AG09319 (cell line): ENCODE measurements at regions not wholly inside any gene's neighbourhood (a gene's known extent, or its start where the extent isn't known, plus 50 kb on each side); places are given as distances from the start of the nearest gene placed in this dataset.

Experiments
- DNase-seq: peaks from one replicate; pipeline ENCODE4 v3.0.0-alpha.2; 2010; ENCODE audit warnings: low read depth; ENCODE audit errors: extremely low read depth
- TF ChIP-seq, protein P1 (sequence below): IDR thresholded peaks from 2 replicates; pipeline ENCODE4 v1.5.1; 2011; ENCODE audit warnings: low read depth, mild to moderate bottlenecking, inconsistent platforms, low read length, moderate library complexity

DNA sequence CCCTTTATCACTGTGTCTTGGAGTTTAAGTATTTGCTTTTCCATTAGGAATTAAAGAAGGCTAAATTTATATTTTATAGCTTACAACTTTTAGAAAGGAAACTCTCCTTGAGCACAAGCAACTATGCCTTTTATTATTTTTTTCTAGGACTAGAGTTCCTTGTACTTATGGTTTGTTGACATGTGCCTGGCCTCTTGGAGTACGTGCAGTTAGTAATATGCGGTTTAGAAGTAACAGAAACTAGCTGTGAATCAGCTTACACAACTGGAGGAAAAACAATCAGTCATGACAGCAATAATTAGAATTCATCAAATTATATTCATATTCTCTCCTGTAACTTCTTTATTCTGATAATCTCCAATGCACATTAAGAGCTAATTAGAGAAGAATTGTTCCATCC, 428.7 kb downstream of the AEBP2 start:
- DNase-seq = no peak

DNA sequence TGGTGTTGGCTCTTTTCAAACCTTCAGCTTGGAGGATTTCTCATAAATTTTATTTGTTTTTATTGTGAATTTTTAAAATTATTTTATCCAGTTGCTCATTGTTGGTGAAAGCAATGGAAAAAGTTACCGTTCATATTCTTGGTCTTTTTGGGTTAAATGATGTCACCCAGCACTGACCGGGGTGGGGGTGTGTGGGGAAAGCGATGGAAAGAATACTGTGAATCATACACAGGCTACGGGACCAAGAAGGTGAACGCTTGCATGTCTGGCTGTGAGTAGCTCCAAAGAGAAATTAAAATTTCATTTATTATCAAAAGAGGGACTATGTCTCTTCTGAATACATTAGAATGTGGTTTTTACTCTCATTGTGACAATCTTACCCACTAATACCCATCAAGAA, 430.1 kb downstream of the AEBP2 start:
- DNase-seq = no peak
- TF ChIP-seq, protein P1, sequence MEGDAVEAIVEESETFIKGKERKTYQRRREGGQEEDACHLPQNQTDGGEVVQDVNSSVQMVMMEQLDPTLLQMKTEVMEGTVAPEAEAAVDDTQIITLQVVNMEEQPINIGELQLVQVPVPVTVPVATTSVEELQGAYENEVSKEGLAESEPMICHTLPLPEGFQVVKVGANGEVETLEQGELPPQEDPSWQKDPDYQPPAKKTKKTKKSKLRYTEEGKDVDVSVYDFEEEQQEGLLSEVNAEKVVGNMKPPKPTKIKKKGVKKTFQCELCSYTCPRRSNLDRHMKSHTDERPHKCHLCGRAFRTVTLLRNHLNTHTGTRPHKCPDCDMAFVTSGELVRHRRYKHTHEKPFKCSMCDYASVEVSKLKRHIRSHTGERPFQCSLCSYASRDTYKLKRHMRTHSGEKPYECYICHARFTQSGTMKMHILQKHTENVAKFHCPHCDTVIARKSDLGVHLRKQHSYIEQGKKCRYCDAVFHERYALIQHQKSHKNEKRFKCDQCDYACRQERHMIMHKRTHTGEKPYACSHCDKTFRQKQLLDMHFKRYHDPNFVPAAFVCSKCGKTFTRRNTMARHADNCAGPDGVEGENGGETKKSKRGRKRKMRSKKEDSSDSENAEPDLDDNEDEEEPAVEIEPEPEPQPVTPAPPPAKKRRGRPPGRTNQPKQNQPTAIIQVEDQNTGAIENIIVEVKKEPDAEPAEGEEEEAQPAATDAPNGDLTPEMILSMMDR = no peak

More for the DNA sequence above, 428.7 kb downstream of the AEBP2 start:
- TF ChIP-seq, protein P1 = no peak

DNA sequence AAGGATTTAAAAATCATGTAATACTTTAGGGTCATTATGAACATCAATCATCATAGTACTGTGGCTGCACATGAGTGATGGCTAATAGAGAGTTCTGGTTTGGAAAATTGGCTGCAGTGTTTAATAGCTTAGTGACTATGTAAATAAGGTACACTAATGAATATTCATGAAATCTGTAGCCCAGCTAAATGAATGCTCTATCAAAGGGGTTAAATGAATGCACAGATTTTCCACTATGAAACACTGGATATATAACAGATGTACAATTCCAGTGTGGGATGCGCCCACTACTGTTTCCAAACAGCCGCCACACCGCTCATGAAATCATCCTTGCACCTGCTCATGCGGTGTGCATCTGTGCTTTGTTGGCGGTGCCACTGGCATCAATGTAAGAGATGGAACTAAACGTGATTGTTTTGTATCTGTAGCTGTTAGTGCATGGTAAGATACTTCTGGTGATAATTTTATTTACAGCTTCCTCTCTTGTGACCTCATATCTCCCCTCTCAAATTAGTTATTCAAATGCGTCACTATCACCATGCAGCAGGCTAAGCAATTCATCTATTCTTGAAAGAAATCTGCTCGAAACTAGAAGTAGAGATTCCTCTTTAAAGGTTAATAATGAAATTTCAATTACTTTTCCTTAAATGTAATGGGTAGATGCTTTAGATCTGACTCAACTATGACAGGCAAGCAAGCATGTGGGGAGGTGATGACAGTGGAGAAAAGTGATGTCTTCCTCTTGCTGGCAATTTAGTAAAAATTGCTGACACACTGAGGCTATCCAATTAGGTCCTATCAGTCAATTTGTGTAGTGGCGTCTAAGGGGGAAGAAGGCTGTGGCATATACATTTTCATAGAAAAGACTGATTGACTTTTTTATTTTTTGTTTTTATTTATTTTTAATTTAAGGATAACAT, 433.6 kb downstream of the AEBP2 start:
- TF ChIP-seq, protein P1 = no peak
- DNase-seq = no peak

DNA sequence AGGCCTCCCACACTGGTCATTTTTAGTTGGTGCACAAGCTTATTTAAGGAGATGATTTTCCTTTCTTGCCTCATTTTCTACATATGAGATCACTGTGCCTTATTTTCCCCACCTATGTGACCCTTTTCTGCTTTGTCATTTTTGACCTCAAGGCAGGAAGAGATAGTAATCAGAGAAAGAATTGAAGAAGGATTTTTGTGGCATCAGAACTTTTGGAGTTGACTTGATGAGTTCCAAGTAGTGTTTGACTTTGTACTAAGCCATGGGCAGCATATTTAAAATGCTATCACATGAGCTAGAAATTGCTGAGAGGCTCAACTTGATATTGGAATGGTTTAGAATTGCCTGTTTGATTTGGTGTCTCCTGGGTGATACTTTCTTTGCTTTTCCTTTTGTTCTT, 440.8 kb downstream of the AEBP2 start:
- TF ChIP-seq, protein P1 = no peak
- no peak for DNase-seq

DNA sequence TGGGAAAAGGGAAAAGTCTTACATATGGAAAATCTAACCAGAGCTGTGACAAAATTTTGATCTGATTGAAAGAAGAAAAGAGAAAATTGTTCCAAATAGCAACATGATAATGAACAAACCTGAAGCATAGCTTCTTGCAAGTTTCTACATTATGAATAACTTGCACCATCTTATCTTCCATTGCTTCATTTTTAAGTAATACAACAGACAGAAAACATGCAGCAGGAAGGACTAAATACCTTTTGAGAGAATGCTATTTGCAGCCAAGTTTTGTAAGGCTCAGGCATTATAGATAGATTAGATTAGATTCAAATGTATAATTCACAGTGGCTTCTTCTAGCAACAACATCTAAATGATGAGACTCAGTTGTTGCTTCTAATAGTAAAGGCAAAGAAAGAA, 441.4 kb downstream of the AEBP2 start:
- TF ChIP-seq, protein P1 = no peak
- no peak for DNase-seq

DNA sequence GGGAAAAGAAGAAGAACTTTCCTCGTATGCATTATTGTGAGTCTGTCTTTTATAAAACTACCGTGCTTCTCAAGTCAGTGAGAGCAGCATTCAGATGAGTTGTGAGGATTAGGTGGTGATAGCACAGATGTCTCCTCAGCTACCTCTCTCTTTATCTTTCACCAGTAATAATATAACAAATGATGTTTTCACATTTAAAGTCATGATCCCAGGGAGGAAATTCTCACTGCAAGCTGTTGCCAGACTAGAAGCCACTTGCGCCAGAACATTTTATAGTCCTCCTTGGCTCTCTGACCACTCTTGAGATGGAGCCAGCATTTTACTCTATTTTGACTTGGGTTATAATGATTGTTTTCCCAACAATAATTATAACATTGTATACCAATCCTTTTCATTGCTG, 443.1 kb downstream of the AEBP2 start:
- TF ChIP-seq, protein P1 = no peak
- no peak for DNase-seq

DNA sequence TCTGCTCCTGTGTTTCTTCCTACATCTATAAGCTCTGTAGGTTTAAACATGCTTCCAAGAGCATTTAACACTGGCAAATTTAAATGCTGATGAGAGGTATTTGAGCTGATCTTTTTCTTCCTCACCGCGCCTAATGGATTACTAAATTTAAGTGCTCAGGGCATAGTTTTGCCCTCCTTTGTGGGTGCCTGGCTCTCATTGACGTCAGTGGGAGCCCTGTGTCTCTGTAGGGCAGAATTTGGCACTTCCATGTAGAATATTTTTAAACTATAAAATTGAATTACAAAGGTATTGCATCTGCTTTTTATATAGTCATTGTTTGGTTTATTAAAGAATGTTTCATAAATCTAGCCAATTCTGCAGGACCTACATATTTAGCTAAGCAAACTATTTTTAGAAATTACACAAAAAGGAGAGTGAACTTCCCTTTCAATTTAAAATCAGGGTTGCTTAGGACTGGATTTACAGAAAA, 444.8 kb downstream of the AEBP2 start:
- DNase-seq = no peak
- TF ChIP-seq, protein P1 = no peak
